NT2/D1 (cell line): ENCODE measurements at regions not wholly inside any gene's neighbourhood (a gene's known extent, or its start where the extent isn't known, plus 50 kb on each side); places are given as distances from the start of the nearest gene placed in this dataset.

Experiments used
- SUZ12 ChIP-seq: IDR thresholded peaks from 2 replicates; pipeline ENCODE4 v1.6.1; 2011; ENCODE audit not compliant: insufficient read length, insufficient read depth; ENCODE audit errors: extremely low read depth
- YY1 ChIP-seq: IDR thresholded peaks from 2 replicates; pipeline ENCODE4 v1.6.1; 2011; ENCODE audit not compliant: insufficient read length, insufficient read depth
- ZNF274 ChIP-seq: IDR thresholded peaks from 2 replicates; pipeline ENCODE4 v1.6.1; 2011; ENCODE audit warnings: mild to moderate bottlenecking, low read depth, low read length

- TF ChIP-seq YY1: no peak
- no peak for TF ChIP-seq SUZ12
- no peak for TF ChIP-seq ZNF274
Observed at GRCh38 chr10:128520211-128520815, 394.1 kb upstream of the MKI67 start.
